ENCODE measurements at regions not wholly inside any gene's neighbourhood (a gene's known extent, or its start where the extent isn't known, plus 50 kb on each side); places are given as distances from the start of the nearest gene placed in this dataset.
A peak's percentile ranks its signal among the peaks of the same experiment; 100 is the strongest.
"Not testable (repeated sequence)": the region's sequence is repeated elsewhere in the genome, so short reads cannot be mapped to it uniquely, and the experiment has no call there.

- DNase-seq (ENCODE audit: low spot score): no peak
These were observed 186.1 kb upstream of the SLC24A3 start for GRCh38 chr20:19026121-19026878.

DNA sequence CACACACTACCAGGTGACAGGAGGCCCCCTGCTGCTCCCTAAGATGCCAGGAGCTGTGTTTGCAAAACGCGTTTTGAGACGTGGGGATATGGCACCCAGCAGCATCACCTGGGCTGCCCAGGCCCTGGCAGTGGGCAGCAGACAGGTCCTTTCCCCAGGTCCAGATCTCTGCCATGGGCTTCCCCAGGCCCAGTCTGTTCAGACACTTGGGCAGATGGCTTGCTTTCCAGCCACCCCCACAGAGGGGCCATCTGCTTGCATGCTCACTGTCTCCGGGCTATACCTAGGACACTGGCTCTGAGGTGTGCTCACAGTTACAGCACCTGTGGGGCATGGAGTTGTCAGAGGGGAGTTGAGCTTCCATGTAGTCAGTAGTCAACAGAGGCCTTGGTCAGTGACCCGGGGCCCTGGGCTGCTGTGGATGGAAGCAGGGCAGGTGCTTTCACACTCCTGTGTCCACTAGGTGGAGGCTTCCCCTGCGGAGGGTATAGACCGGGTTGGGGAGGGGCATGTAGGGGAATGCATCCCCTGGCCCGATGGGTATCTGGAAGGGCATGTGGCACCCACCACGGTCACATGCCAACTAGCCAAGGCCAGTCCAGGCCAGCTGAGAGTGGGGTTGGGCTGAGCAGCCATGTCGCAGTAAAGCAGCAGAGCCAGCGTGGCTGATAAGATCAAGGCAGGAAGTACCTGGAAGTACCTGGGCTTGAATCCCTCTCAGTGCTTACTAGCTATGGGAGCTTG lies 185.4 kb upstream of the SLC24A3 start:
- no peak for DNase-seq (ENCODE audit: low spot score)

GRCh38 chr20:19027971-19028370 lies 184.5 kb upstream of the SLC24A3 start:
- DNase-seq (ENCODE audit: low spot score): no peak

DNA sequence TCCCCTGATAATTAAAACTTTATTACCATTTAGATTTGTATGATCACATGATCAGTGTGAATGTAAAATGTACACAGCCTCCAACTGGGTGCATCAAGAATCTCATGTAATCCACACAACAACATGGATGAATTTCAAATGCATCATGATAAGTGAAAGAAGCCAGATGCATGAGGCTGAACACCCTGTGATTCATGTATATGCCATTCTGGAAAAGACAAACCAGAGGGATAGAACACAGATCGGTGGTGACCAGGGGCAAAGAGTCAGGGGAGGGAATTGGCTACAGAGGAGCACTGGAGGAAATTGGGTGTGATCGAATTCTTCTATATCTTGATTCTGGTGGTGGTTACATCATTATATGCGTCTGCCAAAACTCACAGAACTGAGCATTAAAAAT lies 170.7 kb upstream of the SLC24A3 start:
- no peak for DNase-seq (ENCODE audit: low spot score)

DNA sequence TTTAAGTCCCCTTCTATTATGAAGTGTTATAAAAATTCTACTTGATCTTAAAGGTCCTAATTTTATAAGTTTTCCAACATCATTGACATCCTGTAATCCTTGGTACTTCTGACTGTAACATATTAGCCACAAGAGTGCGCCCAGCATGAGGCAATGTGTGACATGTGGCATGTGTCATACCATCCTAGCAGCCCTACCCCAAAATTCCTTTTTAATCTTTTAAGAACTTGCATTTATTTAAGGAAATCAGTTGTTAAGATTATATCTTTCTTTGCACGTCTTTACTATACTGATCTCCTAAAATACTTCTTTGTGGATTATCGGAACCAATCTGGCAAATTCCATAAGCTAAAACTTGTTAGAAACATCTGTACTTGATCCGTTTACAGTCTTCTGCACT lies 167.1 kb upstream of the SLC24A3 start:
- DNase-seq (ENCODE audit: low spot score): no peak

DNA sequence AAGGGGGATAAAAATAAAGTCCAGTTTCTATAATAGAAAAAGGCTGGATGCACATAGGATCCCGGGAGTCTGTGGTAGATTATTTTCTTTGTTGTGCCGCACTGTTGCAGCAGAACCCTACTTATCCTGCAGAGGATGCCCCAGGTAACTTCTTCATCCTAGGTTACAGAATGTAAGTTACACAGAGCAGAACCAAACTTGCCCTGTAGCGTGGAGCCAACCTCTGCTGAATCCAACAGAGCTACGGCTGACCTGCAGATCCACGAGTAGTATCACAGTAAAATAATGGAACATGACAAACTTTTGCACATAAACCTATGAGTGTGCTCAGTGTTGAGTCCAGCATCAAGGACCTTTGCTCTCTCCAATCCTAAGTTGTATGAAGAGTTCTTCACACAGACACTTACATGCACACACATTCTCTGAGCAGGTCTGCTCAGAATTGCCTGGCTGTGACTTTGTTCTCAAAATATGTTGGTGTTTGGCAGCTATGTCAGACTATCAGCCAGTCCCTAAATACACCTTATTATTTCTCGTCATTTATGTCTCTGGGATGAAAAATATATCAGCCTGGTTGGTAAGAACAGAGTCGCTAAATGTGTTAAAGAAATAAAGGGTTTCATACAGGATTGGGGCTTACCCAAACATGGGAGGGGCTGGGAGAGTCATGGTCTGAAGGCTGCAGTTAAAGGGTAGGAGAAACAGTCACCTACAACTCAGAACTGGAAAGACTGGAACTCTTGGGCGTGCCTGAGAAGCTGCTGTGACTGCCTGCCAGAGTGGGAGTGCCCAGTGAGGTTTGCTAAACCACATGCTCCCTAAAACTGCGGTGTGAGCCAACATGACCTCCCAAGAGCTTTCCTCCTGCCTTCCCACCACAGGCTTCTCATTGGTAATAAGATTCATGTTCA lies 165.1 kb upstream of the SLC24A3 start:
- DNase-seq (ENCODE audit: low spot score): peak; percentile 27

- DNase-seq (ENCODE audit: low spot score): no peak
These were observed 164.5 kb upstream of the SLC24A3 start for GRCh38 chr20:19047951-19048296.

DNA sequence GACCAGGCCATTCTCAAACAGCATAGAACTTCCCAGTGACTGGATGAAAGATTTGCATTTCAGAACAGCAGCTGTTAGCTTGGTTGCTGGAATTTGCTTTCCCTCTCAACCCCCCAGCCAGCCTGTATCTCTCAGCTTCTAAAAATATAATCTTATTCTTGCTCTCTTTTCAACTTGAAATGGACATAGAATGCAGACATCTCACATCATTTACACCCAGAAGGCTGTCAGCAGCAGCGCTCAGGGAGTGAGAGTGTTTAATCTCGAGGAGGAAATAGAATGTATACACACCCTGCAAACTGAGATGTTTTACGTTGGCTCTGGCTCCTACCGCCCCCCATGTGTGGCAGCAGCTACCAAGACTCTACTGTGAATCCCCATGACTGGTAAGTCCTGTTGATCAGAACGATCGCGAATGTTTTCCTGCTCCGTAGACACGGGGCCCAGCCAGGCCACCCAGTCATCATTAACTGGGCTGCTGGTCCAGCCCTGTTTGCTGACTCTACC lies 163.4 kb upstream of the SLC24A3 start:
- no peak for DNase-seq (ENCODE audit: low spot score)

- no peak for DNase-seq (ENCODE audit: low spot score)
These were observed 162.9 kb upstream of the SLC24A3 start for GRCh38 chr20:19049514-19049913.

- no peak for DNase-seq (ENCODE audit: low spot score)
These were observed 155.5 kb upstream of the SLC24A3 start for GRCh38 chr20:19056909-19057308.

GRCh38 chr20:19064788-19065187 lies 147.7 kb upstream of the SLC24A3 start:
- not testable (repeated sequence) for DNase-seq (ENCODE audit: low spot score)

- no peak for DNase-seq (ENCODE audit: low spot score)
These were observed 144.5 kb upstream of the SLC24A3 start for GRCh38 chr20:19067986-19068385.

- no peak for DNase-seq (ENCODE audit: low spot score)
These were observed 142.4 kb upstream of the SLC24A3 start for GRCh38 chr20:19070026-19070425.

DNA sequence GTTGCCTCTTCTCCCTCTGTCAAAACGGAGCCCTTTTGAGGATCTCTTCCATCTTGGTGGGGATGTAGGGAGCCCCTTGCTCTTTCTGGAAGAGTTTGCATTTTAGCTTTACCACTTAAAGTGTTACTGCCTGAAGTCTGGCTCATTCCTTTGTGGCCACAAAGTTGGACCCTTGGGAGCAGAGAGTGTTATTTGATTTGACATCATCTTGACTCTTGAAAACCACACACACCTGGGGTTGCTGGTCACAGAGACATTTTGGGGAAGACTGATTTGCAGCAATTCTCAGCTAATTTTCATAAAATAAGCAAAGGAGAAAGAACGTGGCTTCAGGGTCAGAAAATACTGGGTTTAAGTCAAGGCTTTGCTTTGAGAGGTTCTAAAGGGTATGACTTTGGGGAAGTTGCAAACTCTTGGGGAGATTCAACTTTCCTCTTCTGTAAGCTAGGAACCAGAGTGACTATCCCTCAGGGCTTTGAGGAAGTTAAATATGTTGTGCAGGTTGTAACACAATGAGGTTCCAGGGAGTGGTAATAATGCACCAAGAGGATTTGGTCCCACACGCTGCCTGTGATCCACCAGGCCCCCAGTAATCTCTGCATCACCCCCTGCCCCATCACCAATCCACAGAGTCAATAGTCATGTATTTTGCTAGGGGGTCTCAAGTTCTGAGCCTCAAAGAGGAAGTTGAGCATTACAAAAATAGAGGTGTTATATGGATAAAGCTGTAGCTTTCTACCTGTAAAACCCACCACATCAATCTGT lies 141.6 kb upstream of the SLC24A3 start:
- no peak for DNase-seq (ENCODE audit: low spot score)

- no peak for DNase-seq (ENCODE audit: low spot score)
These were observed 141.1 kb upstream of the SLC24A3 start for GRCh38 chr20:19071446-19071725.

- no peak for DNase-seq (ENCODE audit: low spot score)
These were observed 140.4 kb upstream of the SLC24A3 start for GRCh38 chr20:19071902-19072498.

DNA sequence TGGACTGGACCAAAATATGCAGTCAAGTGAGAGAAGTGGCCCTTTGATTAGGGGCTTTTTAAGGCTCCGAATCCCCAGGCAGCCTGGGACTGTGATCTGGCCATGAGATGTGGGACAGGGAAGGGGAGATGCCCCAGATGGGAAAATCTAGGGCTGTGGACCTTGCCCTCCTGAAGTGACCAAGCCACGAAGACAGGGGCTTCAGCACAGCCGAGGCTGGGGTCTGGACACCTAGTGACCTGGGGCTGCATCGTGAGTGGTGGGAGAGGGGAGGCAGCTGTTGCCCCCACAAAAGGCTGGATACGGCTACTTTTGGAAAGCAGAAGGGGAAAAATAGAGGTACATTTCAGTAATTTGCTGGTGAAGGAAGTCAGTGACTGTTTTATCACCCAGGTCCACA lies 139.5 kb upstream of the SLC24A3 start:
- DNase-seq (ENCODE audit: low spot score): no peak

DNA sequence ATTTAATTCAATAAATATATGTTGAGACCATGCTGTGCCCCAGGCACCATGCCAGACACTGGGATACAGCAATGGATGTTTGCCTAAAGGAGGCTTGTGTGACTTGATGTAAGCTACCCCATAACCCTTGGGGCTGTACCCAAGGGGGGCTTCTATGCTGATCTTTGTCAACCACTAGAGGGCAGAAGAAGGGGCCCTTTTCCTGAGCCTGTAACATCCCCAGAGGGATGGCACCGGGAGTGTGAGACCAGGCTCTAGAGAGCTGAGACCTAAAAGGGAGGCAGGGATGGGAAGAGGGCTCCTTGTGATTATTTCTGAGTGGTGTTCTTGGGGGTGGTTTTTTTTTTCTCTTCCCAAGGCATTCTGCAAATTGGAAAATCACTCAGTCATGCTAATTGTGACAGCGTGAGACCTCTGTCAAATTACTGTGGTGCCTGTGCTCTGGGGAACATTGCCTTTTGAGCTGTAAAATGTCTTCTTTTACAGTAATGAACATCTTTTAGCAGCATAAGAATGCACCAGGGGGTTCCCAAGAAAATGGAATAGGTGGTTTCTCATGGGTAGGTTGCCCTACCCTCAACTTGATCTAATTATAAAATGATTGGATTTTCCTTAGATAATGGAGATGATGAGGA lies 138.7 kb upstream of the SLC24A3 start:
- peak; percentile 22 for DNase-seq (ENCODE audit: low spot score)

DNA sequence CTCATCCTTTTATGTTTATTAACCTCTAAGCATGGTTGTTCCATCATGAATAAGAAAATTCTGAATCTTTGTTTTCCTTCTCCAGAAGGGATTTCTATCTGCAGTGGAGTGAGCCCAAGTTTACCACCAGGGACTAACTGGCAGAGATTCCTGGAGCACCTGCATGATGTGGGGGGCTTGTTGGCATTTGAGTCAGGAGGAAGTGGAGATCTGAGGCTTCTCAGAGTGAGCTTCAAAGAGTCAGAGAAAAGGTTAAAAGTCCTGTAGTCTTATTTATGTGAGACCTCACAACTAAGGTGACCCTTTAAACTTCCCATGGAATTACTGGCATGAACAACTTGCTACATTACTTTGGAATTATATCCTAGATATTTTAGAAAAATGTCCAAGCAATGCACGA lies 138.1 kb upstream of the SLC24A3 start:
- no peak for DNase-seq (ENCODE audit: low spot score)

DNA sequence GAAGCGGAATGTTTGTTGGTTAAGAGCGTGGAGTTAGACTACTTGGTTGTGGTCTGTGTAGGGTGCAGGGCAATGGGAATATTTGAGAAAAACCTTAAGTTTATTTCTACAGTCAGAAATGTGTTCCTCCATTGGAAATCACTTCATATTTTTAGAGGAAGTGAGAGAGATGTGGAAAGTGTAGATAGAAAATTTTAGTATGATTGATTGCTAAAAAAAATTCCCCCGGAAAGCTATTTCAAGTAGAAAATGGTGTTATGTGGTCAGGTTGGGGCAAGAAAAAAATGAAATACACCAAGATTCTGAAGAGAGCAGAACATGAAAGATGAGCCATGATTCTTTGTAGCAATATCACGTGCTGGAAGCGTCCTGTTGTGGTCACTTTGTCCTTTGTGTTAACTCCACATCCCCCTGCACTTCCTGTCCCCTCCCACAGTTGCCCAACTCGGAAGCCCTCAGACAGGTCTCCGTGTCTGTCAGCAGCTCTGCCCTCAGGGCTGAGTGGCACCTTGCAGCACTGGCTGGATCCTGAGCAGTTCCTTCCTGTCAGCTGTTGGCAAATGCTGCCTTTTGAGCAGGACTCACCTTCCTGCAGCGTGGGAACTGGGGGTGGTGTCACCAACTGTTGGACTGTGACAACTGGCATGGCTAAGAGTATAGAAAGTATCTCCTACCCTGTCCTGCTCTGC lies 137.5 kb upstream of the SLC24A3 start:
- DNase-seq (ENCODE audit: low spot score): no peak
